ENCODE measurements at regions not wholly inside any gene's neighbourhood (a gene's known extent, or its start where the extent isn't known, plus 50 kb on each side); places are given as distances from the start of the nearest gene placed in this dataset.

- CTCF ChIA-PET (ENCODE audit: low intra/inter-chr PET ratio, low total read pairs) = no interaction called here
- H3K79me2 ChIP-seq (ENCODE audit: insufficient read depth, low read length) = no peaks in the 10 kb centered on the region
- no peaks in the 10 kb centered on the region for H3K36me3 ChIP-seq (replicated peaks in 1 of 2; ENCODE audit: control insufficient read depth in 1 of 2, insufficient read depth in 2 of 2, low read length in 2 of 2)
- no peak overlapping the region for H2AFZ ChIP-seq (ENCODE audit: low read length)
- H4K20me1 ChIP-seq (ENCODE audit: insufficient read depth, low read length) = no peaks in the 10 kb centered on the region
- POLR2A ChIA-PET = no interaction called here
- H3K4me1 ChIP-seq (ENCODE audit: insufficient read depth, low read length) = peaks cover 55% of the 10 kb centered on the region
- H3K9me3 ChIP-seq (ENCODE audit: low read length) = no peaks in the 10 kb centered on the region
- no TSS peak for BruUV-seq (replicated peaks)
- ATAC-seq (no peak), DNase-seq (ENCODE audit: low spot score) (no peak), FAIRE-seq (no peak)
- H3K27ac ChIP-seq (ENCODE audit: extremely low read length, insufficient read depth, low read length) = no peak overlapping the region
- in situ Hi-C loops (cut with HindIII; ENCODE audit: extremely low pct_ligation_motif_present, low pct_unique_long_range_greater_than_20kb) = no loop called here
- H3K27me3 ChIP-seq (ENCODE audit: control insufficient read depth in 1 of 2, insufficient read depth in 2 of 2, low read length in 2 of 2) = no peaks in the 10 kb centered on the region
- 87% methylated on average over 2 of the region's 2 CpGs for WGBS (ENCODE audit: low lambda C conversion rate)
- H3K9ac ChIP-seq (ENCODE audit: insufficient read depth, low read depth, low read length) = no peak overlapping the region
- intact Hi-C loops (cut with micrococcal nuclease; ENCODE audit: unreplicated experiment) = no loop called here
- H3K4me2 ChIP-seq (ENCODE audit: low read depth, low read length) = no peak overlapping the region
- TF ChIP-seq JARID2 (CRISPR knock-in tag; IDR thresholded peaks at IDR 0.05; ENCODE audit: insufficient replicate concordance) (no peak), SP4 (CRISPR knock-in tag; IDR thresholded peaks at IDR 0.05) (no peak), ISL2 (CRISPR knock-in tag; IDR thresholded peaks at IDR 0.05) (0 out of 2 replicates have a peak, but pooled peaks have one; percentile 20), FOXA3 (CRISPR knock-in tag; IDR thresholded peaks at IDR 0.05) (0 out of 2 replicates have a peak, but pooled peaks have one; percentile 6)
- H3K4me3 ChIP-seq (replicated peaks in 1 of 3; ENCODE audit: insufficient read depth in 1 of 3, low read depth in 2 of 3, low read length in 3 of 3) = no peak overlapping the region
Measured at GRCh38 chr2:215705771-215706361, 270.0 kb upstream of the FN1 start.

DNA sequence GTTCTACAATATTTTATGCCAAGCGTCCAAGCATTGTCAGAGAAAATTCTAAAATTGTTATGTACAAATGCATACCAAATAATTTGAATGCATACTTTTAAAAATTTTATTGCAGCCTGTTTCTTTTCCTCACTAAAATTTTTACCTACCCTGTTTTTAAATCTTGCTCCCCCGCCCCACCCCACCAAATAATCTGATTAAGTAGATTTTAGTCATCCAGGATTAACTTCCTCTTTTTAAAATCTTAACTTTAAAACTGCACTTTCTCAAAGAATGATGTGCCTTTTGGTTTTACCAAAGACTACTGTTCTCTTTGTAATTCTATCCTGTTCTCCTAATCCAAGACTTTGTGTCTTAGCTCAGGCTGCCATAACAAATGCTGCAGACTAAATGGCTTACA lies 269.4 kb upstream of the FN1 start:
- Histone ChIP-seq H3K4me1 (ENCODE audit: insufficient read depth, low read length) (peaks cover 55% of the 10 kb centered on the region), H3K9me3 (ENCODE audit: low read length) (no peaks in the 10 kb centered on the region), H3K4me2 (ENCODE audit: low read depth, low read length) (no peak overlapping the region), H3K27me3 (ENCODE audit: control insufficient read depth in 1 of 2, insufficient read depth in 2 of 2, low read length in 2 of 2) (no peaks in the 10 kb centered on the region), H4K20me1 (ENCODE audit: insufficient read depth, low read length) (no peaks in the 10 kb centered on the region), H3K79me2 (ENCODE audit: insufficient read depth, low read length) (no peaks in the 10 kb centered on the region), H3K4me3 (replicated peaks in 1 of 3; ENCODE audit: insufficient read depth in 1 of 3, low read depth in 2 of 3, low read length in 3 of 3) (no peak overlapping the region), H2AFZ (ENCODE audit: low read length) (no peak overlapping the region), H3K27ac (ENCODE audit: extremely low read length, insufficient read depth, low read length) (no peak overlapping the region), H3K9ac (ENCODE audit: insufficient read depth, low read depth, low read length) (no peak overlapping the region), H3K36me3 (replicated peaks in 1 of 2; ENCODE audit: control insufficient read depth in 1 of 2, insufficient read depth in 2 of 2, low read length in 2 of 2) (no peaks in the 10 kb centered on the region)
- POLR2A ChIA-PET = no interaction called here
- CTCF ChIA-PET (ENCODE audit: low intra/inter-chr PET ratio, low total read pairs) = no interaction called here
- no peak for DNase-seq (ENCODE audit: low spot score)
- no peak for FAIRE-seq
- in situ Hi-C loops (cut with HindIII; ENCODE audit: extremely low pct_ligation_motif_present, low pct_unique_long_range_greater_than_20kb) = no loop called here
- WGBS (ENCODE audit: low lambda C conversion rate) = 94% methylated on average over 2 of the region's 2 CpGs
- BruUV-seq (replicated peaks) = no TSS peak
- no peak for ATAC-seq
- intact Hi-C loops (cut with micrococcal nuclease; ENCODE audit: unreplicated experiment) = no loop called here
- no peak for TF ChIP-seq KAT2B (IDR thresholded peaks at IDR 0.05; ENCODE audit: borderline replicate concordance, low read depth, low read length)

All from HepG2 (cell line).